ENCODE measurements at regions not wholly inside any gene's neighbourhood (a gene's known extent, or its start where the extent isn't known, plus 50 kb on each side); places are given as distances from the start of the nearest gene placed in this dataset.
A peak's percentile ranks its signal among the peaks of the same experiment; 100 is the strongest.

GRCh38 chr5:171606414-171607024, 179.1 kb upstream of the SMIM23 start:
- intact Hi-C loops (cut with micrococcal nuclease; ENCODE audit: unreplicated experiment) = no loop called here
- H3K27me3 ChIP-seq (ENCODE audit: control insufficient read depth, insufficient read depth, low read length) = peaks cover 9% of the 10 kb centered on the region; the same call in 1 of the 2 replicates
- no peak for ATAC-seq

GRCh38 chr5:171607863-171608262, 177.8 kb upstream of the SMIM23 start:
- BruUV-seq (replicated peaks) = no TSS peak
- no peak overlapping the region for H3K4me3 ChIP-seq (ENCODE audit: low read depth in 2 of 2, low read length in 2 of 2)
- intact Hi-C loops (cut with micrococcal nuclease; ENCODE audit: unreplicated experiment) = no loop called here
- DNase-seq (ENCODE audit: low read depth, low spot score) (no peak), ATAC-seq (no peak)
- no peaks in the 10 kb centered on the region for H3K36me3 ChIP-seq (ENCODE audit: control insufficient read depth, insufficient read depth, low read length)
- CTCF ChIA-PET = no interaction called here
- POLR2A ChIA-PET = no interaction called here
- peaks cover 9% of the 10 kb centered on the region; the same call in 1 of the 2 replicates for H3K27me3 ChIP-seq (ENCODE audit: control insufficient read depth, insufficient read depth, low read length)
- TF ChIP-seq POLR2AphosphoS5 (IDR thresholded peaks at IDR 0.05; ENCODE audit: low read depth, low read length) (no peak), REST (IDR thresholded peaks at IDR 0.05; ENCODE audit: insufficient read depth in 1 of 2, low read depth in 2 of 2, low read length in 1 of 2) (no peak), TCF7L2 (IDR thresholded peaks at IDR 0.05; ENCODE audit: low read depth, low read length) (no peak), SIN3A (IDR thresholded peaks at IDR 0.05; ENCODE audit: borderline replicate concordance, insufficient read depth, low read depth, low read length) (no peak), CTCF (IDR thresholded peaks at IDR 0.05) (no peak)
- in situ Hi-C loops (cut with HindIII; ENCODE audit: low pct_unique_long_range_greater_than_20kb, low sequenced_read_pairs) = no loop called here
- no peak overlapping the region for H3K27ac ChIP-seq (ENCODE audit: low read length)
- H3K4me1 ChIP-seq (ENCODE audit: control insufficient read depth, insufficient read depth, low read length) = no peaks in the 10 kb centered on the region
- peaks cover 3% of the 10 kb centered on the region; the same call in 1 of the 2 replicates for H3K9me3 ChIP-seq (ENCODE audit: control insufficient read depth, insufficient read depth, low read depth, low read length)

More at GRCh38 chr5:171606414-171607024, 179.1 kb upstream of the SMIM23 start:
- no peaks in the 10 kb centered on the region for H3K4me1 ChIP-seq (ENCODE audit: control insufficient read depth, insufficient read depth, low read length)
- TF ChIP-seq CTCF (IDR thresholded peaks at IDR 0.05) (peak; percentile 51; the same call in 1 of the 2 replicates), REST (IDR thresholded peaks at IDR 0.05; ENCODE audit: insufficient read depth in 1 of 2, low read depth in 2 of 2, low read length in 1 of 2) (no peak), POLR2AphosphoS5 (IDR thresholded peaks at IDR 0.05; ENCODE audit: low read depth, low read length) (no peak)
- peaks cover 3% of the 10 kb centered on the region; the same call in 1 of the 2 replicates for H3K9me3 ChIP-seq (ENCODE audit: control insufficient read depth, insufficient read depth, low read depth, low read length)
- no peak overlapping the region for H3K27ac ChIP-seq (ENCODE audit: low read length)
- POLR2A ChIA-PET = no interaction called here
- no peaks in the 10 kb centered on the region for H3K36me3 ChIP-seq (ENCODE audit: control insufficient read depth, insufficient read depth, low read length)
- CTCF ChIA-PET = interaction anchor here (0.6 to 1.0 kb wide), 2 partner anchors 102 to 188 kb away, joined by 3 to 4 read pairs; no protein-coding TSS in a partner anchor
- BruUV-seq (replicated peaks) = no TSS peak
- no peak overlapping the region for H3K4me3 ChIP-seq (ENCODE audit: low read depth in 2 of 2, low read length in 2 of 2)
- in situ Hi-C loops (cut with HindIII; ENCODE audit: low pct_unique_long_range_greater_than_20kb, low sequenced_read_pairs) = no loop called here
- no peak for DNase-seq (ENCODE audit: low read depth, low spot score)

Data from Panc1 (cell line).